ENCODE measurements at regions not wholly inside any gene's neighbourhood (a gene's known extent, or its start where the extent isn't known, plus 50 kb on each side); places are given as distances from the start of the nearest gene placed in this dataset.

GRCh38 chr15:97694456-97694855 is 266.0 kb upstream of the ARRDC4 start (continued):
- no peak for TF ChIP-seq ZNF791 (tag by site-specific recombination; IDR thresholded peaks at IDR 0.05)

GRCh38 chr15:97703400-97703799 is 257.1 kb upstream of the ARRDC4 start:
- Histone ChIP-seq H3K27ac (ENCODE audit: extremely low read depth, low read depth, low read length) (no peak overlapping the region), H3K36me3 (ENCODE audit: control insufficient read depth in 2 of 2, insufficient read depth in 1 of 2, low read length in 2 of 2) (no peaks in the 10 kb centered on the region), H3K4me3 (ENCODE audit: low read depth, low read length) (no peak overlapping the region), H3K4me1 (ENCODE audit: control insufficient read depth, insufficient read depth, low read length) (peaks cover 15% of the 10 kb centered on the region), H3K9me3 (ENCODE audit: control insufficient read depth, insufficient read depth, low read depth, low read length) (no peaks in the 10 kb centered on the region; the same call in 1 of the 2 replicates)
- ChIA-PET CTCF (no interaction called here), POLR2A (no interaction called here)
- TF ChIP-seq PRDM1 (tag by site-specific recombination; IDR thresholded peaks at IDR 0.05) (no peak), ZNF610 (tag by site-specific recombination; IDR thresholded peaks at IDR 0.05; ENCODE audit: borderline replicate concordance) (no peak), WT1 (tag by site-specific recombination; IDR thresholded peaks at IDR 0.05) (no peak), ZNF26 (tag by site-specific recombination; IDR thresholded peaks at IDR 0.05) (no peak), ZNF561 (tag by site-specific recombination; IDR thresholded peaks at IDR 0.05; ENCODE audit: borderline replicate concordance) (no peak), SCRT2 (tag by site-specific recombination; IDR thresholded peaks at IDR 0.05) (no peak), ZNF585B (tag by site-specific recombination; IDR thresholded peaks at IDR 0.05) (no peak), ZSCAN16 (tag by site-specific recombination; IDR thresholded peaks at IDR 0.05) (no peak), ZNF488 (tag by site-specific recombination; IDR thresholded peaks at IDR 0.05) (no peak)

- Histone ChIP-seq H3K4me1 (ENCODE audit: control insufficient read depth, insufficient read depth, low read length) (peaks cover 22% of the 10 kb centered on the region), H3K9me3 (ENCODE audit: control insufficient read depth, insufficient read depth, low read depth, low read length) (no peaks in the 10 kb centered on the region), H3K27ac (ENCODE audit: extremely low read depth, low read depth, low read length) (no peak overlapping the region), H3K4me3 (ENCODE audit: low read depth, low read length) (no peak overlapping the region), H3K36me3 (ENCODE audit: control insufficient read depth in 2 of 2, insufficient read depth in 1 of 2, low read length in 2 of 2) (no peaks in the 10 kb centered on the region)
- ChIA-PET CTCF (interaction anchor here (1.3 kb wide), 1 partner anchor 11 kb away, joined by 3 read pairs; no protein-coding TSS in a partner anchor), POLR2A (no interaction called here)
- no peak for TF ChIP-seq ZSCAN4 (tag by site-specific recombination; IDR thresholded peaks at IDR 0.05)
- TF ChIP-seq ZBTB7A (tag by site-specific recombination; IDR thresholded peaks at IDR 0.05; ENCODE audit: low read depth) = no peak
- TF ChIP-seq ZNF449 (tag by site-specific recombination; IDR thresholded peaks at IDR 0.05) = no peak
- no peak for TF ChIP-seq GLIS2 (tag by site-specific recombination; IDR thresholded peaks at IDR 0.05)
Observed at GRCh38 chr15:97706059-97706458, 254.4 kb upstream of the ARRDC4 start.

GRCh38 chr15:97708252-97708651 is 252.3 kb upstream of the ARRDC4 start:
- CTCF ChIA-PET = interaction anchor here (1.1 kb wide), 1 partner anchor 45 kb away, joined by 3 read pairs; no protein-coding TSS in a partner anchor
- Histone ChIP-seq H3K36me3 (ENCODE audit: control insufficient read depth in 2 of 2, insufficient read depth in 1 of 2, low read length in 2 of 2) (no peaks in the 10 kb centered on the region), H3K4me1 (ENCODE audit: control insufficient read depth, insufficient read depth, low read length) (peaks cover 22% of the 10 kb centered on the region), H3K9me3 (ENCODE audit: control insufficient read depth, insufficient read depth, low read depth, low read length) (no peaks in the 10 kb centered on the region), H3K27ac (ENCODE audit: extremely low read depth, low read depth, low read length) (no peak overlapping the region), H3K4me3 (ENCODE audit: low read depth, low read length) (no peak overlapping the region)
- TF ChIP-seq ZNF654 (tag by site-specific recombination; IDR thresholded peaks at IDR 0.05; ENCODE audit: low read depth) = no peak
- no peak for TF ChIP-seq ZNF600 (tag by site-specific recombination; IDR thresholded peaks at IDR 0.05)
- TF ChIP-seq OSR2 (tag by site-specific recombination; IDR thresholded peaks at IDR 0.05) = no peak
- no peak for TF ChIP-seq ZFHX2 (tag by site-specific recombination; conservative IDR thresholded peaks at IDR 0.05)
- TF ChIP-seq ZNF624 (tag by site-specific recombination; IDR thresholded peaks at IDR 0.05) = no peak
- TF ChIP-seq SP2 (tag by site-specific recombination; IDR thresholded peaks at IDR 0.05) = no peak
- no peak for TF ChIP-seq ZNF585B (tag by site-specific recombination; IDR thresholded peaks at IDR 0.05)
- TF ChIP-seq ZNF488 (tag by site-specific recombination; IDR thresholded peaks at IDR 0.05) = no peak
- no peak for TF ChIP-seq ZNF473 (tag by site-specific recombination; IDR thresholded peaks at IDR 0.05)
- TF ChIP-seq ZNF133 (tag by site-specific recombination; IDR thresholded peaks at IDR 0.05) = no peak
- POLR2A ChIA-PET = no interaction called here

Measured in HEK293 (cell line).